Right renal pelvis (tissue), 4 donors: ENCODE measurements at regions not wholly inside any gene's neighbourhood (a gene's known extent, or its start where the extent isn't known, plus 50 kb on each side); places are given as distances from the start of the nearest gene placed in this dataset.
"Not testable (repeated sequence)": the region's sequence is repeated elsewhere in the genome, so short reads cannot be mapped to it uniquely, and the experiment has no call there.

Experiments used
- DNase-seq, 4 donors: peaks; one replicate each; pipeline ENCODE4 v3.0.0-alpha.2; 2013; ENCODE audit warnings: low read depth in 4 of 4, low spot score in 3 of 4, missing footprints in 1 of 4

GRCh38 chr3:157861076-157861765, 245.0 kb downstream of the SHOX2 start:
- no peak for DNase-seq

- no peak for DNase-seq
Observed at GRCh38 chr3:157859541-157859940, 246.7 kb downstream of the SHOX2 start.

- no peak for DNase-seq
Observed at GRCh38 chr3:157858821-157859220, 247.4 kb downstream of the SHOX2 start.

GRCh38 chr3:157857440-157857839, 248.8 kb downstream of the SHOX2 start:
- DNase-seq, result no peak

GRCh38 chr3:157856078-157856939, 249.9 kb downstream of the SHOX2 start:
- peak in 1 of 4 donors; percentile 28 for DNase-seq

- not testable (repeated sequence) for DNase-seq
Observed at GRCh38 chr3:157845839-157846238, 260.4 kb downstream of the SHOX2 start.

- DNase-seq, result no peak
Observed at GRCh38 chr3:157844800-157845565, 261.2 kb downstream of the SHOX2 start.

GRCh38 chr3:157844216-157844615, 262.0 kb downstream of the SHOX2 start:
- DNase-seq, result no peak

GRCh38 chr3:157841029-157841428, 265.2 kb downstream of the SHOX2 start:
- DNase-seq, result no peak

GRCh38 chr3:157840564-157840963, 265.7 kb downstream of the SHOX2 start:
- DNase-seq, result no peak

- no peak for DNase-seq
Observed at GRCh38 chr3:157838457-157838856, 267.8 kb downstream of the SHOX2 start.

- DNase-seq, result no peak
Observed at GRCh38 chr3:157837336-157837735, 268.9 kb downstream of the SHOX2 start.

- no peak for DNase-seq
Observed at GRCh38 chr3:157836022-157836421, 270.2 kb downstream of the SHOX2 start.

GRCh38 chr3:157832588-157832987, 273.6 kb downstream of the SHOX2 start:
- no peak for DNase-seq

GRCh38 chr3:157830556-157831236, 275.5 kb downstream of the SHOX2 start:
- no peak for DNase-seq

- DNase-seq, result no peak
Observed at GRCh38 chr3:157829786-157830185, 276.4 kb downstream of the SHOX2 start.

GRCh38 chr3:157824281-157824680, 281.9 kb downstream of the SHOX2 start:
- DNase-seq, result no peak

- DNase-seq, result no peak
Observed at GRCh38 chr3:157823050-157823449, 283.2 kb downstream of the SHOX2 start.

- DNase-seq, result no peak
Observed at GRCh38 chr3:157820157-157820517, 286.1 kb downstream of the SHOX2 start.

GRCh38 chr3:157819270-157820156, 286.7 kb downstream of the SHOX2 start:
- no peak for DNase-seq
